Nephron progenitor cell (in vitro differentiated cells): ENCODE measurements at regions not wholly inside any gene's neighbourhood (a gene's known extent, or its start where the extent isn't known, plus 50 kb on each side); places are given as distances from the start of the nearest gene placed in this dataset.
A peak's percentile ranks its signal among the peaks of the same experiment; 100 is the strongest.

Experiments
- DNase-seq: peaks from one replicate; pipeline ENCODE4 v3.0.0; 2021
- H3K27ac Mint-ChIP-seq: 2 replicates; pipeline ENCODE4 v1.8.0; 2021; ENCODE audit warnings: mild to moderate bottlenecking, moderate library complexity, mixed read lengths
- H3K27me3 Mint-ChIP-seq: 2 replicates; pipeline ENCODE4 v1.8.0; 2021; ENCODE audit warnings: mild to moderate bottlenecking, low read depth, mixed read lengths; ENCODE audit not compliant: poor library complexity
- H3K36me3 Mint-ChIP-seq: 2 replicates; pipeline ENCODE4 v1.8.0; 2021; ENCODE audit warnings: low read depth, mixed read lengths
- H3K4me1 Mint-ChIP-seq: 2 replicates; pipeline ENCODE4 v1.8.0; 2021; ENCODE audit warnings: mixed read lengths
- H3K4me3 Mint-ChIP-seq: 2 replicates; pipeline ENCODE4 v1.8.0; 2021; ENCODE audit warnings: mild to moderate bottlenecking, moderate library complexity, mixed read lengths
- H3K9me3 Mint-ChIP-seq: 2 replicates; pipeline ENCODE4 v1.8.0; 2021; ENCODE audit warnings: mild to moderate bottlenecking, moderate library complexity, mixed read lengths
- CTCF ChIP-seq: fragments of 200-600 bp; sonication (generic); IDR thresholded peaks from 2 replicates; pipeline ENCODE4 v1.5.0; 2021; ENCODE audit warnings: antibody characterized with exemption

- DNase-seq: no peak
- peaks cover 8% of the 10 kb centered on the region for H3K36me3 Mint-ChIP-seq
- no peak overlapping the region for H3K27ac Mint-ChIP-seq
- no peak for TF ChIP-seq CTCF
- peaks cover 58% of the 10 kb centered on the region for H3K4me1 Mint-ChIP-seq
- no peak overlapping the region for H3K4me3 Mint-ChIP-seq
- peaks cover 50% of the 10 kb centered on the region for H3K27me3 Mint-ChIP-seq
- H3K9me3 Mint-ChIP-seq: peaks cover 29% of the 10 kb centered on the region
Measured at GRCh38 chr1:47524272-47524671, 86.4 kb downstream of the FOXD2 start.

- H3K36me3 Mint-ChIP-seq: peaks cover 8% of the 10 kb centered on the region
- no peak overlapping the region for H3K4me3 Mint-ChIP-seq
- peaks cover 35% of the 10 kb centered on the region for H3K4me1 Mint-ChIP-seq
- no peak for DNase-seq
- no peak overlapping the region for H3K27ac Mint-ChIP-seq
- TF ChIP-seq CTCF: peak; percentile 29
- H3K27me3 Mint-ChIP-seq: peaks cover 36% of the 10 kb centered on the region
- peaks cover 37% of the 10 kb centered on the region for H3K9me3 Mint-ChIP-seq
Measured at GRCh38 chr1:47527653-47528272, 89.9 kb downstream of the FOXD2 start.

- peaks cover 37% of the 10 kb centered on the region for H3K9me3 Mint-ChIP-seq
Measured at GRCh38 chr1:47529520-47530098, 91.8 kb downstream of the FOXD2 start.

GRCh38 chr1:47532921-47533792 lies 95.3 kb downstream of the FOXD2 start:
- peak; percentile 77 for DNase-seq
- Mint-ChIP-seq H3K4me1 (peaks cover 55% of the 10 kb centered on the region), H3K27me3 (peaks cover 9% of the 10 kb centered on the region), H3K27ac (peak overlapping the region; percentile 69), H3K9me3 (peaks cover 18% of the 10 kb centered on the region), H3K4me3 (peak overlapping the region; percentile 73), H3K36me3 (peaks cover 2% of the 10 kb centered on the region)
- no peak for TF ChIP-seq CTCF

More at GRCh38 chr1:47529520-47530098, 91.8 kb downstream of the FOXD2 start:
- peak; percentile 47 for TF ChIP-seq CTCF
- peaks cover 8% of the 10 kb centered on the region for H3K36me3 Mint-ChIP-seq
- peaks cover 34% of the 10 kb centered on the region for H3K27me3 Mint-ChIP-seq
- peaks cover 34% of the 10 kb centered on the region for H3K4me1 Mint-ChIP-seq
- H3K4me3 Mint-ChIP-seq: no peak overlapping the region
- no peak overlapping the region for H3K27ac Mint-ChIP-seq
- DNase-seq: no peak

- Mint-ChIP-seq H3K4me1 (peaks cover 55% of the 10 kb centered on the region), H3K27ac (peak overlapping the region; percentile 20), H3K4me3 (peak overlapping the region; percentile 73), H3K27me3 (peaks cover 12% of the 10 kb centered on the region), H3K36me3 (no peaks in the 10 kb centered on the region), H3K9me3 (peaks cover 13% of the 10 kb centered on the region)
- no peak for DNase-seq
- no peak for TF ChIP-seq CTCF
Measured at GRCh38 chr1:47533793-47534328, 96.0 kb downstream of the FOXD2 start.
